ENCODE measurements at regions not wholly inside any gene's neighbourhood (a gene's known extent, or its start where the extent isn't known, plus 50 kb on each side); places are given as distances from the start of the nearest gene placed in this dataset.

GRCh38 chr2:62361964-62362363, 144.0 kb downstream of the TMEM17 start:
- no peaks in the 10 kb centered on the region for H3K9me3 ChIP-seq (ENCODE audit: low read length)
- no peaks in the 10 kb centered on the region for H3K27me3 ChIP-seq (ENCODE audit: insufficient read depth, low read depth, low read length)
- no peaks in the 10 kb centered on the region for H3F3A ChIP-seq (ENCODE audit: insufficient read depth, low read length, poor library complexity, severe bottlenecking)
- TF ChIP-seq POLR2AphosphoS5 (IDR thresholded peaks at IDR 0.05) (no peak), CTCF (IDR thresholded peaks at IDR 0.05; ENCODE audit: poor library complexity, severe bottlenecking) (no peak), RAD21 (conservative IDR thresholded peaks at IDR 0.05) (no peak), TAF1 (IDR thresholded peaks at IDR 0.05; ENCODE audit: low read depth) (no peak), EP300 (conservative IDR thresholded peaks at IDR 0.05; ENCODE audit: poor library complexity, severe bottlenecking) (no peak), SMC3 (conservative IDR thresholded peaks at IDR 0.05; ENCODE audit: poor library complexity) (no peak), MXI1 (conservative IDR thresholded peaks at IDR 0.05; ENCODE audit: poor library complexity, severe bottlenecking) (no peak)
- TF ChIP-seq, protein P1, sequence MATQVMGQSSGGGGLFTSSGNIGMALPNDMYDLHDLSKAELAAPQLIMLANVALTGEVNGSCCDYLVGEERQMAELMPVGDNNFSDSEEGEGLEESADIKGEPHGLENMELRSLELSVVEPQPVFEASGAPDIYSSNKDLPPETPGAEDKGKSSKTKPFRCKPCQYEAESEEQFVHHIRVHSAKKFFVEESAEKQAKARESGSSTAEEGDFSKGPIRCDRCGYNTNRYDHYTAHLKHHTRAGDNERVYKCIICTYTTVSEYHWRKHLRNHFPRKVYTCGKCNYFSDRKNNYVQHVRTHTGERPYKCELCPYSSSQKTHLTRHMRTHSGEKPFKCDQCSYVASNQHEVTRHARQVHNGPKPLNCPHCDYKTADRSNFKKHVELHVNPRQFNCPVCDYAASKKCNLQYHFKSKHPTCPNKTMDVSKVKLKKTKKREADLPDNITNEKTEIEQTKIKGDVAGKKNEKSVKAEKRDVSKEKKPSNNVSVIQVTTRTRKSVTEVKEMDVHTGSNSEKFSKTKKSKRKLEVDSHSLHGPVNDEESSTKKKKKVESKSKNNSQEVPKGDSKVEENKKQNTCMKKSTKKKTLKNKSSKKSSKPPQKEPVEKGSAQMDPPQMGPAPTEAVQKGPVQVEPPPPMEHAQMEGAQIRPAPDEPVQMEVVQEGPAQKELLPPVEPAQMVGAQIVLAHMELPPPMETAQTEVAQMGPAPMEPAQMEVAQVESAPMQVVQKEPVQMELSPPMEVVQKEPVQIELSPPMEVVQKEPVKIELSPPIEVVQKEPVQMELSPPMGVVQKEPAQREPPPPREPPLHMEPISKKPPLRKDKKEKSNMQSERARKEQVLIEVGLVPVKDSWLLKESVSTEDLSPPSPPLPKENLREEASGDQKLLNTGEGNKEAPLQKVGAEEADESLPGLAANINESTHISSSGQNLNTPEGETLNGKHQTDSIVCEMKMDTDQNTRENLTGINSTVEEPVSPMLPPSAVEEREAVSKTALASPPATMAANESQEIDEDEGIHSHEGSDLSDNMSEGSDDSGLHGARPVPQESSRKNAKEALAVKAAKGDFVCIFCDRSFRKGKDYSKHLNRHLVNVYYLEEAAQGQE (IDR thresholded peaks at IDR 0.05; ENCODE audit: borderline replicate concordance): no peak
- H2AFZ ChIP-seq (ENCODE audit: low read depth, low read length): no peak overlapping the region
- H3K9ac ChIP-seq (ENCODE audit: low read length): no peak overlapping the region
- no peaks in the 10 kb centered on the region for H4K20me1 ChIP-seq (ENCODE audit: insufficient read depth)
- no peaks in the 10 kb centered on the region for H3K79me2 ChIP-seq (replicated peaks; ENCODE audit: insufficient read depth, low read length)
- H3K4me2 ChIP-seq (ENCODE audit: low read length): no peak overlapping the region
- no peaks in the 10 kb centered on the region for H3K36me3 ChIP-seq (ENCODE audit: insufficient read depth, low read length)
- no peak overlapping the region for H3K4me3 ChIP-seq (ENCODE audit: low read length)
- H3K9me2 ChIP-seq (ENCODE audit: insufficient read depth, low read length): no peaks in the 10 kb centered on the region
- H3K27ac ChIP-seq (ENCODE audit: low read length): no peak overlapping the region

DNA sequence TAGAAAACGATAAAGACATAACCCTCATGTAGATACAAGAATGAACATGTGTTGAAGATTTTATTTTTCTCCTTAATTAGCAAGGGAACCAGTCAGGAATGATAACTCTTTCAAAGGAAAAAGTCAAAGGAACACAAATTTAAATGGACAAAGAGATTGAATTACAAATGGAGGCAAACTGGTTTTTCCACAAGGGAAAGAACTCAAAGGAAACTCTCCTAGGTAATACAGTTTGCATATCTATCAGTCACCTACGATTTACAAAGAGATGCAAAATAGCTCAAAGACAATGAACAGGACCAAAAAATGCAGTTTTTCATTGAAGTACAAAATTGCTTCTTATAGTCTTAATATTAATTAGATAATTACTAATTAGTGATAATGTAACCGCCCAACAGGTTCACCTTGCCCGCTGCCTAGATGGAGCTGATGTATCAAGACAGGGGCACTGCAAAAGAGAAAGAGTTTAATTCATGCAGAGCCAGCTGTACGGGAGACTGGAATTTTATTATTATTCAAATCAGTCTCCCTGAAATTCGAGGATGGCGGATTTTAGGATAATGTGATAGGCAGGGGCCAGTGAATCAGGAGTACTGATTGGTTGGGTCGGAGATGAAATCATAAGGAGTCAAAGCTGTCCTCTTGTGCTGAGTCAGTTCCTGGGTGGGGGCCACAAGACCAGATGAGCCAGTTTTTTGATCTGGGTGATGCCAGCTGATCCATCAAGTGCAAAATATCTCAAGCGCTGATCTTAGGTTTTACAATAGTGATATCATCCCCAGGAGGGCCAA, 151.0 kb downstream of the TMEM17 start:
- no peaks in the 10 kb centered on the region for H3K79me2 ChIP-seq (replicated peaks; ENCODE audit: insufficient read depth, low read length)
- no peak overlapping the region for H3K4me2 ChIP-seq (ENCODE audit: low read length)
- H4K20me1 ChIP-seq (ENCODE audit: insufficient read depth): no peaks in the 10 kb centered on the region
- TF ChIP-seq EP300 (conservative IDR thresholded peaks at IDR 0.05; ENCODE audit: poor library complexity, severe bottlenecking) (no peak), TAF1 (IDR thresholded peaks at IDR 0.05; ENCODE audit: low read depth) (no peak), CTCF (IDR thresholded peaks at IDR 0.05; ENCODE audit: poor library complexity, severe bottlenecking) (no peak)
- TF ChIP-seq, protein P1 (IDR thresholded peaks at IDR 0.05; ENCODE audit: borderline replicate concordance): no peak
- no peak overlapping the region for H2AFZ ChIP-seq (ENCODE audit: low read depth, low read length)
- no peak overlapping the region for H3K4me3 ChIP-seq (ENCODE audit: low read length)
- no peaks in the 10 kb centered on the region for H3K9me2 ChIP-seq (ENCODE audit: insufficient read depth, low read length)
- H3K27ac ChIP-seq (ENCODE audit: low read length): no peak overlapping the region
- H3K9ac ChIP-seq (ENCODE audit: low read length): no peak overlapping the region
- H3K27me3 ChIP-seq (ENCODE audit: insufficient read depth, low read depth, low read length): no peaks in the 10 kb centered on the region
- no peaks in the 10 kb centered on the region for H3F3A ChIP-seq (ENCODE audit: insufficient read depth, low read length, poor library complexity, severe bottlenecking)
- H3K36me3 ChIP-seq (ENCODE audit: insufficient read depth, low read length): no peaks in the 10 kb centered on the region
- H3K9me3 ChIP-seq (ENCODE audit: low read length): no peaks in the 10 kb centered on the region
